GM19240 (cell line): ENCODE measurements at regions not wholly inside any gene's neighbourhood (a gene's known extent, or its start where the extent isn't known, plus 50 kb on each side); places are given as distances from the start of the nearest gene placed in this dataset.

Experiments used
- DNase-seq: peaks from one replicate; pipeline ENCODE4 v3.0.0; 2011; ENCODE audit warnings: low spot score; ENCODE audit not compliant: insufficient read length

DNA sequence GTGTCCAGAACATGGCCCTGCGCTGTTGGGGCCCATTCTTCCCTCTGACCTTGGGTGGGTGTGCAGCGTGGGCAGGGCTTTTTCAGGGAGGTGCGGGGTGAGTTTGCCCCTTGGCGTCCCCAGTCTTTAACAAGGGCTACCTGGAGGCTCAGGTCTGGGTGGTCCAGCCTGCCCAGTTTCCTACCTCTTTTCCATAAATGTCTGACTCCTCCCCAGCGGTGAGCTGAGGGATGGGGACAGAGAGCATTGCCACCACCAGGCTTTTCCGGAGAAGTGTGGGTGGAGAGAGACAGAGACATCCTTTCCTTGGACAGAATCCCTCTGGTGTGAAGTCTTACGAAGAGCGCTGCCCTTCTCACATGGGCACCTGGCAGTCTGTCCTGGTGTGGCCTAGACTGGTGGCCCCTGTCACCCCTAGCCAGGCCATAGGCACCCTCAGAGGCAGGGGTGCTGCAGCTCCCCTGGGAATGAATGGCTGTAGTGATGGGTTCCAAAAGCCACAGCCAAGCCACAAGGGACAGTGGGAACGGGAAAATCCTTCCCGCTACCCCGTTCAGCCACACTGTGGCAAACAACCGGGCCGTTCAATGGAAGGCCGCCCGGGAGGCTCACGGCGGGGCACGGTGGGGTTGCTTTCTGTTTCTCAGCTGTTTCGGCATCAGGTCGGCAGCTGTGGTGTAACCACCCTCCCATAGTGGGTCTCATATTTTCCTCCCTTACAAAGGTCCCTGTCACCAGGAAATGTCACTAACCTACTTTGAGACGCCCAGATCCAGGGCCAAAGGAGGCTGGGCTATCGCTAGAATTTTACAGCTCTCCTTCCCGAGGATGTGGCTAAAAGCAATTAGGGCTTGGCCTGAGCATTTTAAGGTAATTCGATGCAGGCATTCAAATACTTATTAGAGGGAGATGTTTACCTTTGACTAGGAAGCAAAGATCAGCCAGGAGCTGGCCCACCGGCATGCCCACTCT is 61.9 kb upstream of the GSE1 start:
- DNase-seq, result no peak

GRCh38 chr16:85552980-85553435 is 60.1 kb upstream of the GSE1 start:
- DNase-seq, result no peak

- no peak for DNase-seq
Measured at GRCh38 chr16:85553436-85554113, 59.5 kb upstream of the GSE1 start.

GRCh38 chr16:85554114-85554888 is 58.8 kb upstream of the GSE1 start:
- DNase-seq, result peak; percentile 98

- DNase-seq, result peak; percentile 58
Measured at GRCh38 chr16:85554889-85555718, 58.0 kb upstream of the GSE1 start.

DNA sequence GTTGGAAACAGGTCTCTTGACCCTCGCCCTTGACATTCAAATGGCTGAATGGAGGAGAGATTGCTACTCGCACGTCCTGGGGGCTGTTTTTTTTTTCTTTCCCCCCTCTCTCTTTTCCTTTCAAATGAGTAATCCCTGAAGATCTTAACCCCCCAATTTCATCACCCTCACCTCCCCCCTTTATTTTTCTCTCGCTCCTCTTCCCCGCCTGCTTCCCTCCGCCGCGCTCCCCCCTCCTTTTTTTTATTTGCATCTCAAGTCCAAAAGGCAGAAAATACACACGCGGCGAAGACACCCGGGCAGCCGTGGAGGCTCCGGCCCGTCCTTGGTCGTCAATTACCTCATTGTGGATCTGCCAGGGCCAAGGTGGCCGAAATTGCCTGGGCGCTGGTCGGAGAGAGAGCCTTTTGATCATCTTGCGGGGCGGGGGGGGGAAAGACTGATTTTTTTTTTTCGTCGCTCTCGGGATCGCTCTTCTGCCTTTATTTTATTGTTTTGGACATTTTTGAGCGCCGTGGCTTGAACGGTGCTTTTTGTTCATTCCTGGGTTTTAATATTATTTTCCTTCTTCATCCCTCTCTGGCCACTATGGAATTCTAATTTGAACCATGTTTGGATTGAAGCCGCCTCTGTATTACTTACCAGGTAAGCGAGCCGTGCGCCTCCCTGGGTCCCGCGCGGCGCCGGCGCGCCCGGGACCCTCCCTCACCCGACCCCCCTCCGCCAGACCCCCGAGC is 57.2 kb upstream of the GSE1 start:
- DNase-seq, result peak; percentile 52

DNA sequence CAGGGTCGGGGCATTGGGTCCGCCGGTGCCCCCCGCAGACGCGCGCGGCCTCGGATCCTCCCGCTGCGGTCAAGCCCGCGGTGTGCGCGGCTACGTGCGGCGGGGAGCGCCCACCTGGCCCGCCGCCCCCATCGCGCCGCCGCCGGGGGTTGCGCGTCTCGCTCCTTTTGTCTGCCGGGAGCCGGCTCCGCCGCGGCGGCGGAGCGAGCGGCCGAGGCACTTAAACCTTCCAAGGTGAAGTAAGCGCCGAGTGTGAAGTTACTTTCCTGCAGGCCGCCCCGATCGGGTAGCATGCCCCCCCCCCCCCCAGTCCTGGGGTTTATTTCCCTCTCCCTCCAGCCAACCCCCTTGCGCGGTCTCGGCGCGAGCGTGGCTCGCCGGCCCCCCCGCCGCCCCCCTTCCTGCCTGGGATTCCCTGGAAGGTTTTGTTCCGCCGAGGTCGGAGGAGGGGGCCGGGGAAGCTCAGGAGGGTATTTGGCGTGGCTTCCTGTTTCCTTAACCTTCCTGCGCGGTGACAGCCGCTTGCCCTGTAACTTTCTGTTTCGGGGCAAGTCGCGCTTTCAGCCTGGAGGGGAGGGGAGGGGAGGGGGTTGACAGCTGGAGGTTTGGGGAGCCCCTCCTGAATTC is 56.6 kb upstream of the GSE1 start:
- peak; percentile 83 for DNase-seq

GRCh38 chr16:85557083-85557970 is 55.8 kb upstream of the GSE1 start:
- peak; percentile 52 for DNase-seq

DNA sequence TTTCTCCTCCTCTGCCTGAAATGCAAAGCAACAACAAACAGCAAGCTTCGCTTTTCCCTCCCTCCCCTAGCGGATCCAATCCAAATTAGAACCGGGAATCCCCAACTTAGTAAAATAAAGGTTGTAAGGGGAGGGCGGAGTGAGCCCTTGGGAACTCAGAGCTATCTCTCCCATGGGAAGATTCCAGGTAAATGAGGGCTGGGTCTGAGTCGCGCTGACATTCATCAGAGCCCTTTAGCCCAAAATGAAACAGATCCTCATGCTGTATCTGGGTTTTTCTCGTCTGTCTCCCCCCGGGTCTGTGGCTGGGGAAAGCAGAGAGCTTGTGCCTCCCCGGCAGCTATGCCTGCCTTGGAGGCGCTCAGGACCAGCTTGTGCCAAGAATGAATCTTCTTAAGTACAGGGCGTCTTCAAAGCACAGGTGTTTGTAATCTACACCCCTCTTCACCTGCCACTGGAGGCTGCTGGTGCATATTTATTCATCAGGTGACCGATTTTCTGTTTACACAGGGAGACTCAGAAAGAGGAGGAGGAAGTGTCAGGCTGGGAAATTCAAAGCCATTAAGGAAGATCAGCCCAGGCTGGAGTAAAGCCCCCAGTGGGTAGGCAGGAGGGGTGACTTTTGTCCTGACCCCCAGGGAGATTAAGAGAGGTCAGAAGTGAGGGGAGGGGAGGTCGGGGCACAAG is 55.0 kb upstream of the GSE1 start:
- no peak for DNase-seq

DNA sequence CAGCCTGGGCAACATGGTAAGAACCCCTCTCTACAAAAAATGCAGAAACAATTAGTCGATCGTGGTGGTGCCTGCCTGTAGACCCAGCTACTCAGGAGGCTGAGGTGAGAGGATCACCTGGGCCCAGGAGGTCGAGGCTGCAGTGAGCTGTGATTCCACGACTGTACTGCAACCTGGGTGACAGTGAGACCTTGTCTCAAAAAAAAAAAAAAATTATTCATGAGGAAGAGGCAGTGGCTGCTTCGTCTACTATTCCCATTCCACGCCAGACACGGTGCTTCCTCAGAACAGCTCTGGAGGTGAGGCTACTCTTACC is 52.2 kb upstream of the GSE1 start:
- DNase-seq, result no peak

DNA sequence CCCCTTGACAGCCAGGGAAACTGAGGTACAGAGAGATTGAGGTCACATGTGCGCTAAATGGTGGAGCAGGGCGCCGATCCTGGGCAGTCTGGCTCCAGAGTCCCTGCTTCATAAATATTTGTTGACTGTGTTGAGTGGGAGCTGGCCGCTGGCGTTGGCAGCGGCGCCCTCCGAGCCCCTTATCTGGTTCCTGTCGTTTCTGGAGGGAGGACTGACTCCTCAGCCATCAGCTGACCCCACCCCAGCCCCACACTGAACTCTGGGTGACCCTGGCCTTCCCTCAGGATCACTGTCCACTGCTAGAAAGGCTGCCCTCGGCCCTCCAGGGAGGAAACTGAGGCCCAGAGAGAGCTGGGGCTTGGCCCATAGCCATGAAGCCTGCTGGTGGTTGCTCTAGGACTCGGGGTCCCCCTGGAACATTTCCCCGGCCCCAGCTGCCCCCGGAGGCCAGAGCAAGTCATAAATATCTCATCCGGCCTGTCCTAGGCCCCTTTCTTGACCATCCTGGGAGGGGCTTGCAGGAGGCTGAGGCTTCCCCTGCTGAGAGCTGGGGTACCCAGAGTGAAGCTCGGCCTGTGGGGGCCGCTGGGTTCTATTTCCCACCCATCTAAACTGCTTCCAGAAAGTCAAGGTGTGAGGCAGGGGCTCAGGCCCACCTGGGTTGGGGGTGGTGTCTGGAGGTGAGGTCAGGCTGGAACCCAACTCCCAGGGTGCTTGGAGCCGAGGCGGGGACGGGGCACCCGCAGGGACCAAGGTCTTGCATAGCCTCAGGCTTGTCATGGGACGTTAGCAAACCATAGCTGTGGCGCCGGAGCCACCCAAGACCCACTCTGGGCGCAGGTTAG is 51.7 kb upstream of the GSE1 start:
- DNase-seq, result no peak

DNA sequence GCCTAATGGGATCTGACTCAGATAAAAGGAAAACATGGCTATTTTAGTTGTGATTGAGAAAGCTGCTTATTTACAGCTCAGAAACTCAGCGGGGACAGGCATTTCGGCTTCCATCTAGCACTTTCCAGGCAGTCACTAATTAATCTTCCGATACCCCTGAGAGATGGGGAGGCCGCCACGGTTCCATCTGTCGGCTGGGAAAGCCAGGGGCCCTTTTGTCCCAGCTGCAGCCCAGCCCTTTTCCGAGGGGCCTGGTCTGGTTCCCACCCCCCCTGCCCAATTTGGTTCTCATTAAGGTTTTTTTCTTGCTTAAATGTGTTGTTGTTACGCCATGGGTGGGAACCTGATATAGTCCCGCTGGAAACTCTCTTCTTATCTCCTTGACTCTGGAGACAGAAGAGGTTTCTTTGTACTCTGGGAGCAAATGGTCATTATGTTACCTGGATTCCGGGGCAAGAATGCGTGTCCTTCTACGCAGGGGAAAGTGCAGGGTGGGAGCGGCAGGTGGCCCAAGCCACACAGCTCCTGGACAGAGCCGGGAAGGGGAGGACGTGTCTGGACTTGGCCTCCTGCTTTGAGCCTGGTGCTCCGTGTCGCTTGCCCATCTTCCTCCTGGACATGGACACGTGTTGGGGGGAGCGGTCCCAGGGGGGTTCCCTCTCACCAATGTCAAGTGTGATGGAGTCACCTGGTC is 50.9 kb upstream of the GSE1 start:
- no peak for DNase-seq

DNA sequence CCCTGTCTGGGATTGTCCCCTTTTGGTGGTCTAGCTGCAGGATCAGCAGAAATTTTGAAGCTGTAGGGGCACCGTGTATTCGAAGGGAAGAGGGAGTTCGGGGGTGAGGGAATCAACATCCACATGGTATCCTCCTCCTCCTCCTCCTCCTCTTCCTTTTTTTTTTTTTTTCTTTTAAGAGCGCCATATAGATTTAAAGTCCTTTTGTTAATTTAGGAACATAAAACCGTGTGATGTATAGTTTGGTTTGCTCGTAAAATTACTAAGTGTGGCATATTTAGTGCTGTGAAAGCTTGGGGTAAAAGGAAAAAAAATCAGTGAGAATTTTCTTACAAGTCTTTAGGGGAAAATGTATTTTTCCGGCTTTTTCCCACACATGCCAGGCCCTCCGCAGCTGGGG is 50.1 kb upstream of the GSE1 start:
- no peak for DNase-seq
